ENCODE measurements at regions not wholly inside any gene's neighbourhood (a gene's known extent, or its start where the extent isn't known, plus 50 kb on each side); places are given as distances from the start of the nearest gene placed in this dataset.

- no peak for TF ChIP-seq FOXJ3 (CRISPR knock-in tag; IDR thresholded peaks at IDR 0.05; ENCODE audit: borderline replicate concordance)
- no peak for TF ChIP-seq CTCF (IDR thresholded peaks at IDR 0.05)
- no peak for TF ChIP-seq USF2 (CRISPR knock-in tag; IDR thresholded peaks at IDR 0.05)
- TF ChIP-seq RELA (CRISPR knock-in tag; IDR thresholded peaks at IDR 0.05; ENCODE audit: borderline replicate concordance): no peak
- no peak for TF ChIP-seq PREB (CRISPR knock-in tag; IDR thresholded peaks at IDR 0.05; ENCODE audit: borderline replicate concordance)
- TF ChIP-seq MAX (CRISPR knock-in tag; IDR thresholded peaks at IDR 0.05): no peak
These were observed 268.3 kb upstream of the PDZRN3 start for GRCh38 chr3:73893089-73893488.
